ENCODE measurements at regions not wholly inside any gene's neighbourhood (a gene's known extent, or its start where the extent isn't known, plus 50 kb on each side); places are given as distances from the start of the nearest gene placed in this dataset.

- H3K4me3 Mint-ChIP-seq = no peak overlapping the region
- H4K8ac ChIP-seq (replicated peaks; ENCODE audit: insufficient read length, low read depth, low read length) = no peak overlapping the region
- no CpG with 5 or more reads among the region's 4 CpGs for WGBS (ENCODE audit: extremely low coverage, insufficient read length, low lambda C conversion rate)
- no peak overlapping the region for H2AK5ac ChIP-seq (ENCODE audit: insufficient read length, low read length)
- no peak overlapping the region for H2BK20ac ChIP-seq (ENCODE audit: low read depth, low read length, poor library complexity, severe bottlenecking)
- no peak overlapping the region for H3K4me2 ChIP-seq (ENCODE audit: insufficient read depth, insufficient read length, low read length)
- no peak overlapping the region for H2BK5ac ChIP-seq (ENCODE audit: insufficient read length, low read length)
- no peaks in the 10 kb centered on the region for H3K79me2 ChIP-seq (ENCODE audit: insufficient read depth, low read length)
- H3K4me1 ChIP-seq (ENCODE audit: insufficient read depth, low read length) = no peaks in the 10 kb centered on the region
- H3K4ac ChIP-seq (ENCODE audit: low read depth, low read length) = no peak overlapping the region
- H3K36me3 Mint-ChIP-seq (ENCODE audit: insufficient read depth in 1 of 3, low read depth in 3 of 3) = no peaks in the 10 kb centered on the region
- no peak overlapping the region for H4K91ac ChIP-seq (ENCODE audit: insufficient read length, low read depth, low read length)
- no peak overlapping the region for H2BK12ac ChIP-seq (ENCODE audit: insufficient read length, low read depth, low read length)
- no peaks in the 10 kb centered on the region for H3K27me3 ChIP-seq (ENCODE audit: insufficient read depth, low read length)
- H3K56ac ChIP-seq (ENCODE audit: insufficient read length, low read depth, low read length) = no peak overlapping the region
- no peaks in the 10 kb centered on the region; a peak in 1 of 5 replicates for H3K9me3 Mint-ChIP-seq
- H3K27ac ChIP-seq (ENCODE audit: insufficient read length, low read depth, low read length) = no peak overlapping the region
- H3K9me3 ChIP-seq (ENCODE audit: control insufficient read depth, low read depth, low read length) = no peaks in the 10 kb centered on the region
- H3K18ac ChIP-seq (ENCODE audit: insufficient read length, low read depth, low read length) = no peak overlapping the region
- H3K79me1 ChIP-seq (ENCODE audit: insufficient read depth, low read depth, low read length, poor library complexity, severe bottlenecking) = no peaks in the 10 kb centered on the region
- no peaks in the 10 kb centered on the region for H3K27me3 Mint-ChIP-seq (ENCODE audit: low read depth)
- no peaks in the 10 kb centered on the region for H3K23me2 ChIP-seq (ENCODE audit: insufficient read length, low read depth, low read length, poor library complexity, severe bottlenecking)
- H3K27ac Mint-ChIP-seq = no peak overlapping the region
- 0 out of 2 replicates have a peak overlapping the region, but pooled peaks have one; percentile 13 for H3K14ac ChIP-seq (ENCODE audit: insufficient read depth, low read length)
- no peaks in the 10 kb centered on the region for H4K20me1 ChIP-seq (ENCODE audit: control insufficient read depth, insufficient read depth, insufficient read length)
- H2BK120ac ChIP-seq (ENCODE audit: low read depth, low read length, poor library complexity, severe bottlenecking) = no peak overlapping the region
- DNase-seq = no peak
- H4K5ac ChIP-seq (ENCODE audit: insufficient read length, low read depth, low read length) = no peak overlapping the region
- H3K4me1 Mint-ChIP-seq = no peaks in the 10 kb centered on the region
- H3T11ph ChIP-seq (ENCODE audit: low read length) = no peak overlapping the region
- TF ChIP-seq, protein P1, sequence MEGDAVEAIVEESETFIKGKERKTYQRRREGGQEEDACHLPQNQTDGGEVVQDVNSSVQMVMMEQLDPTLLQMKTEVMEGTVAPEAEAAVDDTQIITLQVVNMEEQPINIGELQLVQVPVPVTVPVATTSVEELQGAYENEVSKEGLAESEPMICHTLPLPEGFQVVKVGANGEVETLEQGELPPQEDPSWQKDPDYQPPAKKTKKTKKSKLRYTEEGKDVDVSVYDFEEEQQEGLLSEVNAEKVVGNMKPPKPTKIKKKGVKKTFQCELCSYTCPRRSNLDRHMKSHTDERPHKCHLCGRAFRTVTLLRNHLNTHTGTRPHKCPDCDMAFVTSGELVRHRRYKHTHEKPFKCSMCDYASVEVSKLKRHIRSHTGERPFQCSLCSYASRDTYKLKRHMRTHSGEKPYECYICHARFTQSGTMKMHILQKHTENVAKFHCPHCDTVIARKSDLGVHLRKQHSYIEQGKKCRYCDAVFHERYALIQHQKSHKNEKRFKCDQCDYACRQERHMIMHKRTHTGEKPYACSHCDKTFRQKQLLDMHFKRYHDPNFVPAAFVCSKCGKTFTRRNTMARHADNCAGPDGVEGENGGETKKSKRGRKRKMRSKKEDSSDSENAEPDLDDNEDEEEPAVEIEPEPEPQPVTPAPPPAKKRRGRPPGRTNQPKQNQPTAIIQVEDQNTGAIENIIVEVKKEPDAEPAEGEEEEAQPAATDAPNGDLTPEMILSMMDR (conservative IDR thresholded peaks at IDR 0.05) = no peak
- no peak overlapping the region for H3K9ac ChIP-seq (ENCODE audit: extremely low read depth, insufficient read length, low read length)
- H2BK15ac ChIP-seq (ENCODE audit: low read depth, low read length) = no peak overlapping the region
- H2AFZ ChIP-seq (ENCODE audit: low read length) = no peak overlapping the region
- no peak overlapping the region for H3K23ac ChIP-seq (ENCODE audit: insufficient read length, low read depth, low read length)
Observed at GRCh38 chr10:50972591-50972990, 87.2 kb upstream of the A1CF start.

All from H9 (cell line).